ENCODE measurements at regions not wholly inside any gene's neighbourhood (a gene's known extent, or its start where the extent isn't known, plus 50 kb on each side); places are given as distances from the start of the nearest gene placed in this dataset.

GRCh38 chr5:61854531-61854930 lies 451.5 kb upstream of the KIF2A start:
- Histone ChIP-seq H3K27me3 (ENCODE audit: control insufficient read depth, insufficient read depth, low read length) (no peaks in the 10 kb centered on the region), H3K9me3 (ENCODE audit: control insufficient read depth, insufficient read depth, low read length) (no peaks in the 10 kb centered on the region), H3K4me3 (ENCODE audit: low read length) (no peak overlapping the region), H3K4me1 (ENCODE audit: control insufficient read depth, insufficient read depth, low read length) (no peaks in the 10 kb centered on the region), H3K27ac (ENCODE audit: low read length) (no peak overlapping the region), H3K36me3 (ENCODE audit: control insufficient read depth, insufficient read depth, low read length) (no peaks in the 10 kb centered on the region)
- no peak overlapping the region for H3K27ac Mint-ChIP-seq
- no peaks in the 10 kb centered on the region for H3K36me3 Mint-ChIP-seq
- H3K4me1 Mint-ChIP-seq, result no peaks in the 10 kb centered on the region
- H3K4me3 Mint-ChIP-seq, result no peak overlapping the region
- DNase-seq (no peak), ATAC-seq (no peak)
- intact Hi-C loops (cut with micrococcal nuclease), result no loop called here
- H3K9me3 Mint-ChIP-seq, result peaks cover 3 to 6% of the 10 kb centered on the region in 2 donors
- TF ChIP-seq CTCF (IDR thresholded peaks at IDR 0.05), result no peak
- WGBS (ENCODE audit: insufficient coverage), result 42% methylated on average over 2 of the region's 2 CpGs
- no peaks in the 10 kb centered on the region for H3K27me3 Mint-ChIP-seq (ENCODE audit: low read depth in 2 of 2)

- no peak overlapping the region for H3K4me3 Mint-ChIP-seq
- H3K27me3 Mint-ChIP-seq (ENCODE audit: low read depth in 2 of 2), result no peaks in the 10 kb centered on the region
- intact Hi-C loops (cut with micrococcal nuclease), result no loop called here
- H3K36me3 ChIP-seq (ENCODE audit: control insufficient read depth, insufficient read depth, low read length), result no peaks in the 10 kb centered on the region
- no peaks in the 10 kb centered on the region for H3K4me1 Mint-ChIP-seq
- no peak for DNase-seq
- no peaks in the 10 kb centered on the region for H3K27me3 ChIP-seq (ENCODE audit: control insufficient read depth, insufficient read depth, low read length)
- ATAC-seq, result no peak
- no peak overlapping the region for H3K27ac ChIP-seq (ENCODE audit: low read length)
- no peaks in the 10 kb centered on the region for H3K36me3 Mint-ChIP-seq
- peaks cover 5 to 6% of the 10 kb centered on the region in 2 donors for H3K9me3 Mint-ChIP-seq
- no peaks in the 10 kb centered on the region for H3K4me1 ChIP-seq (ENCODE audit: control insufficient read depth, insufficient read depth, low read length)
- no peaks in the 10 kb centered on the region for H3K9me3 ChIP-seq (ENCODE audit: control insufficient read depth, insufficient read depth, low read length)
- no peak overlapping the region for H3K27ac Mint-ChIP-seq
- WGBS (ENCODE audit: insufficient coverage), result 75% methylated on average over 1 of the region's 1 CpG
- H3K4me3 ChIP-seq (ENCODE audit: low read length), result no peak overlapping the region
- no peak for TF ChIP-seq CTCF (IDR thresholded peaks at IDR 0.05)
These were observed 445.0 kb upstream of the KIF2A start for GRCh38 chr5:61860978-61861377.

GRCh38 chr5:61866930-61867329 lies 439.1 kb upstream of the KIF2A start:
- ATAC-seq (no peak), DNase-seq (no peak)
- no peaks in the 10 kb centered on the region for H3K4me1 ChIP-seq (ENCODE audit: control insufficient read depth, insufficient read depth, low read length)
- peaks cover 4% of the 10 kb centered on the region for H3K9me3 ChIP-seq (ENCODE audit: control insufficient read depth, insufficient read depth, low read length)
- Mint-ChIP-seq H3K4me3 (no peak overlapping the region), H3K4me1 (no peaks in the 10 kb centered on the region), H3K9me3 (peaks cover 11 to 15% of the 10 kb centered on the region in 2 donors), H3K36me3 (no peaks in the 10 kb centered on the region), H3K27me3 (ENCODE audit: low read depth in 2 of 2) (peaks cover 0 to 6% of the 10 kb centered on the region in 2 donors), H3K27ac (no peak overlapping the region)
- intact Hi-C loops (cut with micrococcal nuclease), result no loop called here
- no peak for TF ChIP-seq CTCF (IDR thresholded peaks at IDR 0.05)
- no peaks in the 10 kb centered on the region for H3K36me3 ChIP-seq (ENCODE audit: control insufficient read depth, insufficient read depth, low read length)
- H3K4me3 ChIP-seq (ENCODE audit: low read length), result no peak overlapping the region
- H3K27me3 ChIP-seq (ENCODE audit: control insufficient read depth, insufficient read depth, low read length), result no peaks in the 10 kb centered on the region
- WGBS (ENCODE audit: insufficient coverage), result 33% methylated on average over 3 of the region's 3 CpGs
- H3K27ac ChIP-seq (ENCODE audit: low read length), result no peak overlapping the region

- Histone ChIP-seq H3K4me1 (ENCODE audit: control insufficient read depth, insufficient read depth, low read length) (no peaks in the 10 kb centered on the region), H3K27me3 (ENCODE audit: control insufficient read depth, insufficient read depth, low read length) (no peaks in the 10 kb centered on the region), H3K9me3 (ENCODE audit: control insufficient read depth, insufficient read depth, low read length) (peaks cover 8% of the 10 kb centered on the region), H3K27ac (ENCODE audit: low read length) (no peak overlapping the region), H3K36me3 (ENCODE audit: control insufficient read depth, insufficient read depth, low read length) (no peaks in the 10 kb centered on the region), H3K4me3 (ENCODE audit: low read length) (no peak overlapping the region)
- Mint-ChIP-seq H3K4me1 (no peaks in the 10 kb centered on the region), H3K27ac (no peak overlapping the region), H3K4me3 (no peak overlapping the region), H3K9me3 (peaks cover 11 to 15% of the 10 kb centered on the region in 2 donors), H3K27me3 (ENCODE audit: low read depth in 2 of 2) (peaks cover 0 to 6% of the 10 kb centered on the region in 2 donors), H3K36me3 (no peaks in the 10 kb centered on the region)
- no peak for TF ChIP-seq CTCF (IDR thresholded peaks at IDR 0.05)
- intact Hi-C loops (cut with micrococcal nuclease), result no loop called here
- WGBS (ENCODE audit: insufficient coverage), result 94% methylated on average over 2 of the region's 2 CpGs
- no peak for DNase-seq
- no peak for ATAC-seq
These were observed 436.7 kb upstream of the KIF2A start for GRCh38 chr5:61869333-61869732.

Measured in natural killer cell (primary cell).